ENCODE measurements at regions not wholly inside any gene's neighbourhood (a gene's known extent, or its start where the extent isn't known, plus 50 kb on each side); places are given as distances from the start of the nearest gene placed in this dataset.

GRCh38 chr15:39260791-39261190, 320.1 kb upstream of the THBS1 start:
- no peak for TF ChIP-seq HHEX (CRISPR knock-in tag; IDR thresholded peaks at IDR 0.05)
- TF ChIP-seq ZNF749 (CRISPR knock-in tag; IDR thresholded peaks at IDR 0.05; ENCODE audit: borderline replicate concordance) = no peak
- TF ChIP-seq MIER2 (CRISPR knock-in tag; IDR thresholded peaks at IDR 0.05) = no peak
- no peak for TF ChIP-seq EZH2 (conservative IDR thresholded peaks at IDR 0.05; ENCODE audit: low read depth, low read length)
- TF ChIP-seq SRSF1 (optimal IDR thresholded peaks at IDR 0.05; ENCODE audit: low read depth, low read length) = no peak
- TF ChIP-seq ZNF549 (CRISPR knock-in tag; IDR thresholded peaks at IDR 0.05) = no peak
- no peak for TF ChIP-seq CTCF (CRISPR knock-in tag; IDR thresholded peaks at IDR 0.05)
- no peak for TF ChIP-seq ZNF274 (CRISPR knock-in tag; IDR thresholded peaks at IDR 0.05)
- TF ChIP-seq ARID2 (CRISPR knock-in tag; IDR thresholded peaks at IDR 0.05; ENCODE audit: borderline replicate concordance) = no peak
- no peak for TF ChIP-seq KDM1A (CRISPR knock-in tag; IDR thresholded peaks at IDR 0.05)
